ENCODE measurements at regions not wholly inside any gene's neighbourhood (a gene's known extent, or its start where the extent isn't known, plus 50 kb on each side); places are given as distances from the start of the nearest gene placed in this dataset.
"Not testable (repeated sequence)": the region's sequence is repeated elsewhere in the genome, so short reads cannot be mapped to it uniquely, and the experiment has no call there.

DNA sequence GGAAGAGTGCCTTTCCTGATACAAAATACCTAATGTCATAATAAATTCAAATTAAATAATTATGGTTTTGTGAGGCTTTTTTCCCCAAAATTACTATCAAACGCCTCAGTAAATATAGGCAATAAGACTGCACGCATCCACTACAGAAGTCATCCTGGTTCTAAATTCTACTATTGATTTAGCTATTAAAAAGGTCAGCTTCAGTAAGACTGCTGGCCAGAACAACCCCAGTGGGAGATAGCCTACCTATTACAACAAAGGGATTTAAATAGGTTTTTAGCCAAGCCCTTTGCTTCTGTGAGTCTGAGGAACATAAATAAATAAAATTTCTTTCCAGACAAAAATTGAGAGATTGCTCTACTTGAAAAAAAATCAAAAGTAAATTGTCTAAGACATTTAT is 132.1 kb downstream of the PLPPR4 start:
- no peak overlapping the region for H3K4me3 ChIP-seq
- no peak for TF ChIP-seq CTCF (IDR thresholded peaks at IDR 0.05)
- TF ChIP-seq POLR2A (IDR thresholded peaks at IDR 0.05) = no peak
- no peak for TF ChIP-seq POLR2AphosphoS5 (IDR thresholded peaks at IDR 0.05; ENCODE audit: insufficient read depth in 1 of 2, low read depth in 1 of 2)
- no peak for DNase-seq (ENCODE audit: extremely low spot score in 2 of 2)
- no peaks in the 10 kb centered on the region for H3K27me3 ChIP-seq
- H3K27ac ChIP-seq = no peak overlapping the region
- H3K36me3 ChIP-seq = no peaks in the 10 kb centered on the region
- no peaks in the 10 kb centered on the region for H3K4me1 ChIP-seq
- H3K9me3 ChIP-seq = no peaks in the 10 kb centered on the region
- intact Hi-C loops (cut with DNase I) = no loop called here

DNA sequence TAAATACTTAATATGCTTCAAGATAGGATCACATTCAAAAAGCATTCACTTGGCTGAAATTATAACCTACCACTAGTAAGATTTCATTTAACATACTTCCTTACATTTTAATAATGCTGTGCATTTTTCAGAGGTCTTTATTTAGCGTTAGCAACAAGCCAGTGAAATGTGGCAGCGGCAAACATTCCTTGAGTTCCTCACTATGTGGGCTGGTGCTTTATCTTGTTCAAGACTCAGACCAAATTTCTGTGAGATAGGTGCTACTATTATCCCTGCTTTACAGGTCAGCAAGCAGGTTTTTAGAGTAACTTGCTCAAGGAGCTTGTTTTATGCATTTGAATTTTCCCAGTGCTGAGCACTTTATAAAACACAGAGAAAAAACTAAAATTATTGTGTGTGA is 132.7 kb downstream of the PLPPR4 start:
- Histone ChIP-seq H3K27me3 (no peaks in the 10 kb centered on the region), H3K27ac (no peak overlapping the region), H3K9me3 (no peaks in the 10 kb centered on the region), H3K36me3 (no peaks in the 10 kb centered on the region), H3K4me1 (no peaks in the 10 kb centered on the region), H3K4me3 (no peak overlapping the region)
- no peak for DNase-seq (ENCODE audit: extremely low spot score in 2 of 2)
- intact Hi-C loops (cut with DNase I) = no loop called here
- no peak for TF ChIP-seq CTCF (IDR thresholded peaks at IDR 0.05)
- no peak for TF ChIP-seq POLR2AphosphoS5 (IDR thresholded peaks at IDR 0.05; ENCODE audit: insufficient read depth in 1 of 2, low read depth in 1 of 2)
- TF ChIP-seq POLR2A (IDR thresholded peaks at IDR 0.05) = no peak

- no peak for DNase-seq (ENCODE audit: extremely low spot score in 2 of 2)
- no peak for TF ChIP-seq POLR2A (IDR thresholded peaks at IDR 0.05)
- TF ChIP-seq CTCF (IDR thresholded peaks at IDR 0.05) = no peak
- TF ChIP-seq POLR2AphosphoS5 (IDR thresholded peaks at IDR 0.05; ENCODE audit: insufficient read depth in 1 of 2, low read depth in 1 of 2) = no peak
- H3K9me3 ChIP-seq = no peaks in the 10 kb centered on the region
- no peak overlapping the region for H3K4me3 ChIP-seq
- intact Hi-C loops (cut with DNase I) = no loop called here
- H3K36me3 ChIP-seq = no peaks in the 10 kb centered on the region
- H3K27me3 ChIP-seq = no peaks in the 10 kb centered on the region
- H3K4me1 ChIP-seq = no peaks in the 10 kb centered on the region
- H3K27ac ChIP-seq = no peak overlapping the region
Observed at GRCh38 chr1:99397863-99398262, 133.6 kb downstream of the PLPPR4 start.

- H3K36me3 ChIP-seq; H3K27ac ChIP-seq; H3K27me3 ChIP-seq; H3K4me3 ChIP-seq; H3K9me3 ChIP-seq; DNase-seq (ENCODE audit: extremely low spot score in 2 of 2); intact Hi-C loops (cut with DNase I); H3K4me1 ChIP-seq: not testable (repeated sequence)
Observed at GRCh38 chr1:99401556-99401955, 137.3 kb downstream of the PLPPR4 start.

DNA sequence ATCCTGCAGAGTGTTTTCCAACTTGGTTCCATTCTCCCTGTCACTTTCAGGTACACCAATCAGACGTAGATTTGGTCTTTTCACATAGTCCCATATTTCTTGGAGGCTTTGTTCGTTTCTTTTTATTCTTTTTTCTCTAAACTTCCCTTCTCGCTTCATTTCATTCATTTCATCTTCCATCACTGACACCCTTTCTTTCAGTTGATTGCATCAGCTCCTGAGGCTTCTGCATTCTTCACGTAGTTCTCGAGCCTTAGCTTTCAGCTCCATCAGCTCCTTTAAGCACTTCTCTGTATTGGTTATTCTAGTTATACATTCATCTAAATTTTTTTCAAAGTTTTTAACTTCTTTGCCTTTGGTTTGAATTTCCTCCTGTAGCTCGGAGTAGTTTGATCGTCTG is 140.1 kb downstream of the PLPPR4 start:
- H3K27me3 ChIP-seq; intact Hi-C loops (cut with DNase I); H3K4me1 ChIP-seq; DNase-seq (ENCODE audit: extremely low spot score in 2 of 2); H3K36me3 ChIP-seq; H3K9me3 ChIP-seq; H3K4me3 ChIP-seq; H3K27ac ChIP-seq: not testable (repeated sequence)

- H3K9me3 ChIP-seq; DNase-seq (ENCODE audit: extremely low spot score in 2 of 2); intact Hi-C loops (cut with DNase I); H3K27me3 ChIP-seq; H3K4me3 ChIP-seq; H3K36me3 ChIP-seq; H3K27ac ChIP-seq; H3K4me1 ChIP-seq: not testable (repeated sequence)
Observed at GRCh38 chr1:99405325-99405724, 141.0 kb downstream of the PLPPR4 start.

- DNase-seq (ENCODE audit: extremely low spot score in 2 of 2) = no peak
Observed at GRCh38 chr1:99407018-99407417, 142.7 kb downstream of the PLPPR4 start.

More at GRCh38 chr1:99407018-99407417, 142.7 kb downstream of the PLPPR4 start:
- intact Hi-C loops (cut with DNase I) = no loop called here
- no peaks in the 10 kb centered on the region for H3K36me3 ChIP-seq
- no peaks in the 10 kb centered on the region for H3K9me3 ChIP-seq
- H3K27ac ChIP-seq = no peak overlapping the region
- H3K27me3 ChIP-seq = no peaks in the 10 kb centered on the region
- no peak overlapping the region for H3K4me3 ChIP-seq
- H3K4me1 ChIP-seq = no peaks in the 10 kb centered on the region
- TF ChIP-seq POLR2AphosphoS5 (IDR thresholded peaks at IDR 0.05; ENCODE audit: insufficient read depth in 1 of 2, low read depth in 1 of 2) (no peak), CTCF (IDR thresholded peaks at IDR 0.05) (no peak), POLR2A (IDR thresholded peaks at IDR 0.05) (no peak)

Data from vagina (tissue), 2 donors.